Thoracic aorta (tissue), 2 donors: ENCODE measurements at regions not wholly inside any gene's neighbourhood (a gene's known extent, or its start where the extent isn't known, plus 50 kb on each side); places are given as distances from the start of the nearest gene placed in this dataset.

Experiments
- ATAC-seq: fragments of 150-250 bp; one replicate; pipeline ENCODE4 v1.8.0; 2017; ENCODE audit warnings: low read depth; ENCODE audit not compliant: insufficient number of reproducible peaks, low FRiP score
- DNase-seq: peaks from one replicate; pipeline ENCODE4 v3.0.0-alpha.2; 2020; ENCODE audit warnings: low spot score
- H3K27ac ChIP-seq, 2 donors: fragments of 200-600 bp; sonication (generic); 1 replicate in 1 of 2; 2 replicates in 1 of 2; pipeline ENCODE4 v1.5.1; 2016; ENCODE audit warnings: mild to moderate bottlenecking in 2 of 2, moderate library complexity in 2 of 2
- H3K27me3 ChIP-seq: fragments of 200-600 bp; sonication (generic); replicated peaks from 2 replicates; pipeline ENCODE4 v1.6.0; 2016; ENCODE audit warnings: mild to moderate bottlenecking; ENCODE audit not compliant: insufficient read depth
- H3K36me3 ChIP-seq: fragments of 200-600 bp; sonication (generic); one replicate; pipeline ENCODE4 v1.5.1; 2016
- H3K4me1 ChIP-seq, 2 donors: fragments of 200-600 bp; sonication (generic); 1 replicate in 1 of 2; 2 replicates in 1 of 2; pipeline versions ENCODE4 v1.5.1 to v1.6.0; 2016; ENCODE audit warnings: low read depth in 2 of 2, mild to moderate bottlenecking in 1 of 2; ENCODE audit not compliant: control insufficient read depth in 1 of 2
- H3K4me3 ChIP-seq: fragments of 200-600 bp; sonication (generic); 2 replicates; pipeline ENCODE4 v1.5.1; 2016; ENCODE audit warnings: mild to moderate bottlenecking
- H3K9me3 ChIP-seq: fragments of 200-600 bp; sonication (generic); 2 replicates; pipeline ENCODE4 v1.5.1; 2016
- CTCF ChIP-seq: fragments of 200-600 bp; sonication (generic); IDR thresholded peaks from one replicate; pipeline ENCODE4 v1.5.1; 2019; ENCODE audit warnings: antibody characterized with exemption

- DNase-seq (no peak), ATAC-seq (no peak)
- Histone ChIP-seq H3K36me3 (no peaks in the 10 kb centered on the region), H3K4me3 (no peak overlapping the region), H3K27ac (no peak overlapping the region), H3K9me3 (no peaks in the 10 kb centered on the region), H3K4me1 (no peaks in the 10 kb centered on the region), H3K27me3 (no peaks in the 10 kb centered on the region)
- no peak for TF ChIP-seq CTCF
Observed at GRCh38 chr9:31612336-31613030, 772.0 kb upstream of the ACO1 start.

- Histone ChIP-seq H3K9me3 (no peaks in the 10 kb centered on the region), H3K4me3 (no peak overlapping the region), H3K27ac (no peak overlapping the region), H3K27me3 (no peaks in the 10 kb centered on the region), H3K4me1 (no peaks in the 10 kb centered on the region), H3K36me3 (no peaks in the 10 kb centered on the region)
- no peak for TF ChIP-seq CTCF
- ATAC-seq, result no peak
- no peak for DNase-seq
Observed at GRCh38 chr9:31615966-31616365, 768.5 kb upstream of the ACO1 start.

GRCh38 chr9:31623511-31623910 lies 760.9 kb upstream of the ACO1 start:
- H3K36me3 ChIP-seq, result no peaks in the 10 kb centered on the region
- H3K4me3 ChIP-seq, result no peak overlapping the region
- no peaks in the 10 kb centered on the region for H3K9me3 ChIP-seq
- TF ChIP-seq CTCF, result no peak
- DNase-seq (no peak), ATAC-seq (no peak)
- H3K4me1 ChIP-seq, result no peaks in the 10 kb centered on the region
- no peak overlapping the region for H3K27ac ChIP-seq
- no peaks in the 10 kb centered on the region for H3K27me3 ChIP-seq

- ATAC-seq (no peak), DNase-seq (no peak)
- no peaks in the 10 kb centered on the region for H3K4me1 ChIP-seq
- no peaks in the 10 kb centered on the region for H3K36me3 ChIP-seq
- H3K4me3 ChIP-seq, result no peak overlapping the region
- no peak overlapping the region for H3K27ac ChIP-seq
- no peaks in the 10 kb centered on the region for H3K9me3 ChIP-seq
- no peaks in the 10 kb centered on the region for H3K27me3 ChIP-seq
- TF ChIP-seq CTCF, result no peak
Observed at GRCh38 chr9:31629292-31629691, 755.2 kb upstream of the ACO1 start.

- H3K9me3 ChIP-seq, result no peaks in the 10 kb centered on the region
- no peak for TF ChIP-seq CTCF
- no peak for DNase-seq
- no peak overlapping the region for H3K27ac ChIP-seq
- H3K27me3 ChIP-seq, result no peaks in the 10 kb centered on the region
- no peaks in the 10 kb centered on the region for H3K36me3 ChIP-seq
- no peak overlapping the region for H3K4me3 ChIP-seq
- H3K4me1 ChIP-seq, result no peaks in the 10 kb centered on the region
- no peak for ATAC-seq
Observed at GRCh38 chr9:31637265-31637664, 747.2 kb upstream of the ACO1 start.
